ENCODE measurements at regions not wholly inside any gene's neighbourhood (a gene's known extent, or its start where the extent isn't known, plus 50 kb on each side); places are given as distances from the start of the nearest gene placed in this dataset.

- Histone ChIP-seq H4K8ac (ENCODE audit: extremely low read depth, insufficient read depth, low read length) (no peak overlapping the region), H3K4me3 (ENCODE audit: extremely low read depth in 1 of 4, insufficient read depth in 2 of 4, low read depth in 3 of 4, low read length in 4 of 4) (peak overlapping the region in 1 of 4 experiments; percentile 23; a peak in 1 of 8 replicates), H3K79me1 (ENCODE audit: low read depth, low read length) (no peaks in the 10 kb centered on the region), H3K27ac (ENCODE audit: low read depth, low read length) (no peak overlapping the region), H3K56ac (replicated peaks; ENCODE audit: insufficient read length, low read depth, low read length) (no peak overlapping the region), H3K14ac (ENCODE audit: insufficient read length) (no peak overlapping the region), H3K79me2 (ENCODE audit: control insufficient read depth in 1 of 2, insufficient read depth in 2 of 2, low read length in 2 of 2) (no peaks in the 10 kb centered on the region), H2BK120ac (replicated peaks; ENCODE audit: low read depth, low read length) (no peak overlapping the region), H4K91ac (replicated peaks; ENCODE audit: insufficient read length, low read length) (no peak overlapping the region), H3K18ac (ENCODE audit: extremely low read depth, low read length) (0 out of 2 replicates have a peak overlapping the region, but pooled peaks have one; percentile 14), H2BK12ac (ENCODE audit: low read depth, low read length) (no peak overlapping the region), H4K5ac (ENCODE audit: insufficient read length, low read depth, low read length) (no peak overlapping the region), H3K4me2 (ENCODE audit: insufficient read depth in 1 of 2, low read depth in 2 of 2, low read length in 2 of 2) (peak overlapping the region; percentile 43 to 49), H2AK5ac (ENCODE audit: low read depth, low read length) (no peak overlapping the region), H2BK5ac (ENCODE audit: low read depth, low read length) (no peak overlapping the region), H3K9me3 (ENCODE audit: insufficient read depth in 2 of 2, low read depth in 1 of 2, low read length in 1 of 2) (no peaks in the 10 kb centered on the region), H2BK20ac (ENCODE audit: low read length) (no peak overlapping the region), H2BK15ac (ENCODE audit: low read length) (no peak overlapping the region), H3K23ac (ENCODE audit: insufficient read length) (no peak overlapping the region), H3K4ac (replicated peaks; ENCODE audit: insufficient read length, low read depth, low read length) (no peak overlapping the region), H3K23me2 (ENCODE audit: low read depth, low read length) (0 out of 2 replicates have a peak, but pooled peaks cover 2% of the 10 kb centered on the region), H3K4me1 (replicated peaks in 1 of 4; ENCODE audit: control insufficient read depth in 3 of 4, insufficient read depth in 4 of 4, low read length in 3 of 4) (peaks cover 3 to 12% (median 10%) of the 10 kb centered on the region in 4 experiments), H4K20me1 (replicated peaks in 1 of 2; ENCODE audit: control insufficient read depth in 1 of 2, insufficient read depth in 2 of 2, low read length in 2 of 2) (no peaks in the 10 kb centered on the region), H3K27me3 (replicated peaks in 1 of 4; ENCODE audit: control insufficient read depth in 3 of 4, extremely low read depth in 1 of 4, insufficient read depth in 3 of 4, low read length in 3 of 4) (no peaks in the 10 kb centered on the region), H3K9ac (replicated peaks in 1 of 4; ENCODE audit: extremely low read depth in 1 of 4, low read depth in 3 of 4, low read length in 3 of 4) (no peak overlapping the region), H2AFZ (ENCODE audit: low read length) (no peak overlapping the region), H3K36me3 (ENCODE audit: control insufficient read depth in 2 of 4, insufficient read depth in 4 of 4, low read length in 3 of 4) (no peaks in the 10 kb centered on the region)
- DNase-seq (ENCODE audit: low read depth in 1 of 2, low spot score in 2 of 2) (peak; percentile 19 to 47), FAIRE-seq (peak; percentile 96)
- CTCF ChIA-PET (ENCODE audit: partially characterized antibody), result interaction anchor here (0.7 to 1.6 kb wide), 2 partner anchors 40 to 86 kb away, joined by 3 read pairs; no protein-coding TSS in a partner anchor
- POLR2A ChIA-PET (ENCODE audit: partially characterized antibody), result no interaction called here
- TF ChIP-seq POU5F1 (IDR thresholded peaks at IDR 0.05; ENCODE audit: low read depth, low read length) (0 out of 2 replicates have a peak, but pooled peaks have one; percentile 31), SP1 (IDR thresholded peaks at IDR 0.05; ENCODE audit: low read depth, low read length) (0 out of 2 replicates have a peak, but pooled peaks have one; percentile 21), KDM1A (IDR thresholded peaks at IDR 0.05; ENCODE audit: borderline replicate concordance, low read length) (no peak), EP300 (IDR thresholded peaks at IDR 0.05; ENCODE audit: borderline replicate concordance in 1 of 2, low read depth in 2 of 2, low read length in 2 of 2) (no peak), SIN3A (conservative IDR thresholded peaks at IDR 0.05 in 1 of 2, IDR thresholded peaks at IDR 0.05 in 1 of 2; ENCODE audit: low read depth in 1 of 2, low read length in 2 of 2) (peak in 1 of 2 experiments; percentile 34; a peak in 1 of 4 replicates)
- WGBS, 2 experiments (ENCODE audit: extremely low coverage in 1 of 2, insufficient coverage in 1 of 2, insufficient read length in 1 of 2, insufficient replicate concordance in 2 of 2, low coverage in 1 of 2, low lambda C conversion rate in 2 of 2, missing lambda C conversion rate in 1 of 2), result 22% methylated on average over 5 of the region's 5 CpGs; no CpG with 5 or more reads in 1 of the 2 experiments
Measured at GRCh38 chr16:72285324-72285723, 113.4 kb upstream of the PMFBP1 start.
